ENCODE measurements at regions not wholly inside any gene's neighbourhood (a gene's known extent, or its start where the extent isn't known, plus 50 kb on each side); places are given as distances from the start of the nearest gene placed in this dataset.

DNA sequence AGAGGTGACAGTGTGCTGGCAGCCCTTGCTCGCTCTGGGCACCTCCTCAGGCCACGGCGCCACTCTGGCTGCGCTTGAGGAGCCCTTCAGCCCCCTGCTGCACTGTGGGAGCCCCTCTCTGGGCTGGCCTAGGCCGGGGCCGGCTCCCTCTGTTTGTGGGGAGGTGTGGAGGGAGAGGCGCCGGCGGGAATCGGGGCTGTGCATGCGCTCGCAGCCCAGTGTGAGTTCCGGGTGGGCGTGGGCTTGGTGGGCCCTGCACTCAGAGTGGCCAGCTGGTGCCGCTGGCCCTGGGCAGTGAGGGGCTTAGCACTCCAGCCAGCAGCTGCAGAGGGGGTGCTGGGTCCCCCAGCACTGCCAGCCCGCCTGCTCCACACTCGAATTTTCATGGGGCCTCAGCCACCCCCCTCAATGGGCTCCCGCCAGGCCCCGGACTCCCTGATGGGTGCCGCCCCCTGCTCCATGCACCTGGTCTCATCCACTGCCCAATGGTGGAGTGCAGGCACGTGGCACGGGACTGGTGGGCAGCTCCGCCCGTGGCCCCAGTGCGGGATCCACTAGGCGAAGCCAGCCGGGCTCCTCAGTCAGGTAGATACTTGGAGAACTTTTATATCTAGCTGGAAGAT is 96.7 kb upstream of the BET1 start:
- Histone ChIP-seq H3K4me2 (ENCODE audit: extremely low read depth, insufficient read depth, low read length) (no peak overlapping the region), H3K36me3 (ENCODE audit: control insufficient read depth, insufficient read depth, low read length) (no peaks in the 10 kb centered on the region), H4K20me1 (ENCODE audit: control insufficient read depth, extremely low read depth, insufficient read depth, low read length) (no peaks in the 10 kb centered on the region), H2AFZ (ENCODE audit: low read length) (no peak overlapping the region), H3K9me3 (ENCODE audit: control insufficient read depth, insufficient read depth, low read depth, low read length) (no peaks in the 10 kb centered on the region), H3K4me3 (replicated peaks in 1 of 4; ENCODE audit: control extremely low read depth in 1 of 4, insufficient read depth in 1 of 4, low read depth in 3 of 4, low read length in 4 of 4) (no peak overlapping the region), H3K27ac (ENCODE audit: insufficient read depth, low read length) (no peak overlapping the region), H3K4me1 (ENCODE audit: control insufficient read depth, extremely low read depth, insufficient read depth, low read length) (no peaks in the 10 kb centered on the region), H3K79me2 (ENCODE audit: control insufficient read depth, insufficient read depth, low read length) (no peaks in the 10 kb centered on the region), H3K9ac (ENCODE audit: insufficient read depth, low read length) (no peak overlapping the region), H3K27me3 (ENCODE audit: control insufficient read depth, insufficient read depth, low read length) (no peaks in the 10 kb centered on the region)
- DNase-seq (ENCODE audit: low read depth in 2 of 2): no peak
- TF ChIP-seq, protein P1, sequence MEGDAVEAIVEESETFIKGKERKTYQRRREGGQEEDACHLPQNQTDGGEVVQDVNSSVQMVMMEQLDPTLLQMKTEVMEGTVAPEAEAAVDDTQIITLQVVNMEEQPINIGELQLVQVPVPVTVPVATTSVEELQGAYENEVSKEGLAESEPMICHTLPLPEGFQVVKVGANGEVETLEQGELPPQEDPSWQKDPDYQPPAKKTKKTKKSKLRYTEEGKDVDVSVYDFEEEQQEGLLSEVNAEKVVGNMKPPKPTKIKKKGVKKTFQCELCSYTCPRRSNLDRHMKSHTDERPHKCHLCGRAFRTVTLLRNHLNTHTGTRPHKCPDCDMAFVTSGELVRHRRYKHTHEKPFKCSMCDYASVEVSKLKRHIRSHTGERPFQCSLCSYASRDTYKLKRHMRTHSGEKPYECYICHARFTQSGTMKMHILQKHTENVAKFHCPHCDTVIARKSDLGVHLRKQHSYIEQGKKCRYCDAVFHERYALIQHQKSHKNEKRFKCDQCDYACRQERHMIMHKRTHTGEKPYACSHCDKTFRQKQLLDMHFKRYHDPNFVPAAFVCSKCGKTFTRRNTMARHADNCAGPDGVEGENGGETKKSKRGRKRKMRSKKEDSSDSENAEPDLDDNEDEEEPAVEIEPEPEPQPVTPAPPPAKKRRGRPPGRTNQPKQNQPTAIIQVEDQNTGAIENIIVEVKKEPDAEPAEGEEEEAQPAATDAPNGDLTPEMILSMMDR (conservative IDR thresholded peaks at IDR 0.05 in 1 of 2, IDR thresholded peaks at IDR 0.05 in 1 of 2; ENCODE audit: low read depth in 1 of 2, low read length in 2 of 2): no peak
- TF ChIP-seq EZH2 (IDR thresholded peaks at IDR 0.05; ENCODE audit: low read length, missing control alignments): no peak

DNA sequence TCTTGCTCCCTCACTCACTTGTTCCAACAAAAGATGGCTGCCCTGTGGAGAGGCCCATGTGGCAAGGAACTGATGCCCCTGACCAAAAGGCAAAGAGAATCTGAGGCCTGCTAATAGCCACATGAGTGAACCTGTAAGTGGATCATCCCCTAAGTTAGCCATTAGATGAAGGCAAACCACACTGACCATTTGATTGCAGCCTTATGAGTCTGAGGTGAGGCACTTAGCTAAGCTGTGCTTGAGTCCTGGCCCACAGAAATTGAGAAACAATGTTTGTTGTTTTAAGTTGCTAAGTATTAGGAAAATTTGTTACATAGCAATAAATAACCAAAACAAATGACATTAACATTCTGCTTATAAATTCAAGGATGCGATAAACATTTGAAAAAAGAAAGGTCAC is 100.1 kb upstream of the BET1 start:
- no peak overlapping the region for H2AFZ ChIP-seq (ENCODE audit: low read length)
- H3K79me2 ChIP-seq (ENCODE audit: control insufficient read depth, insufficient read depth, low read length): no peaks in the 10 kb centered on the region
- H3K9ac ChIP-seq (ENCODE audit: insufficient read depth, low read length): no peak overlapping the region
- H3K9me3 ChIP-seq (ENCODE audit: control insufficient read depth, insufficient read depth, low read depth, low read length): no peaks in the 10 kb centered on the region
- no peaks in the 10 kb centered on the region for H3K36me3 ChIP-seq (ENCODE audit: control insufficient read depth, insufficient read depth, low read length)
- TF ChIP-seq, protein P1 (conservative IDR thresholded peaks at IDR 0.05 in 1 of 2, IDR thresholded peaks at IDR 0.05 in 1 of 2; ENCODE audit: low read depth in 1 of 2, low read length in 2 of 2): no peak
- no peak for DNase-seq (ENCODE audit: low read depth in 2 of 2)
- no peak overlapping the region for H3K27ac ChIP-seq (ENCODE audit: insufficient read depth, low read length)
- no peak overlapping the region for H3K4me3 ChIP-seq (replicated peaks in 1 of 4; ENCODE audit: control extremely low read depth in 1 of 4, insufficient read depth in 1 of 4, low read depth in 3 of 4, low read length in 4 of 4)
- no peaks in the 10 kb centered on the region for H4K20me1 ChIP-seq (ENCODE audit: control insufficient read depth, extremely low read depth, insufficient read depth, low read length)
- no peaks in the 10 kb centered on the region for H3K4me1 ChIP-seq (ENCODE audit: control insufficient read depth, extremely low read depth, insufficient read depth, low read length)
- H3K27me3 ChIP-seq (ENCODE audit: control insufficient read depth, insufficient read depth, low read length): no peaks in the 10 kb centered on the region
- no peak overlapping the region for H3K4me2 ChIP-seq (ENCODE audit: extremely low read depth, insufficient read depth, low read length)

DNA sequence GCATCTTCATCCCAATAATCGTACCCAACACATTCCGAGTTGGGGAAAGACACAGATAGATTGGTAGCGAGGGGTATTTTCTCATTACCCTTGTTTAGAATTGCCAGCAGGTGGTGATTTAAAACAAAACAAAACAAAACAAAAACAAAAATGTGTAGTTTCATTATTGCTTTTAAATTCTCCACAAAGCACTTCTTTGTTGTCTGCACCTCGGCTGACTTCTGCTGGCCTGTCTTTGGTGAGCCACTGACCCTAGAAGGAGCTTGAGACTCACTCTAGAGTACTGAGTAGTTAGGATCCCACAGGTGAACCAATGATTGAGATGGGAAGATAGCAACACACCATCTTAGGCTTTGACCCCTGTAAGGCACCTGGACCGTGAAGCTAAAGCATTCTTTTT is 105.4 kb upstream of the BET1 start:
- Histone ChIP-seq H4K20me1 (ENCODE audit: control insufficient read depth, extremely low read depth, insufficient read depth, low read length) (no peaks in the 10 kb centered on the region), H3K9me3 (ENCODE audit: control insufficient read depth, insufficient read depth, low read depth, low read length) (no peaks in the 10 kb centered on the region), H3K27me3 (ENCODE audit: control insufficient read depth, insufficient read depth, low read length) (no peaks in the 10 kb centered on the region), H2AFZ (ENCODE audit: low read length) (no peak overlapping the region), H3K27ac (ENCODE audit: insufficient read depth, low read length) (no peak overlapping the region), H3K9ac (ENCODE audit: insufficient read depth, low read length) (no peak overlapping the region), H3K36me3 (ENCODE audit: control insufficient read depth, insufficient read depth, low read length) (no peaks in the 10 kb centered on the region), H3K4me3 (replicated peaks in 1 of 4; ENCODE audit: control extremely low read depth in 1 of 4, insufficient read depth in 1 of 4, low read depth in 3 of 4, low read length in 4 of 4) (no peak overlapping the region), H3K79me2 (ENCODE audit: control insufficient read depth, insufficient read depth, low read length) (no peaks in the 10 kb centered on the region), H3K4me1 (ENCODE audit: control insufficient read depth, extremely low read depth, insufficient read depth, low read length) (no peaks in the 10 kb centered on the region), H3K4me2 (ENCODE audit: extremely low read depth, insufficient read depth, low read length) (no peak overlapping the region)
- no peak for DNase-seq (ENCODE audit: low read depth in 2 of 2)
- no peak for TF ChIP-seq EZH2 (IDR thresholded peaks at IDR 0.05; ENCODE audit: low read length, missing control alignments)
- TF ChIP-seq, protein P1 (conservative IDR thresholded peaks at IDR 0.05 in 1 of 2, IDR thresholded peaks at IDR 0.05 in 1 of 2; ENCODE audit: low read depth in 1 of 2, low read length in 2 of 2): no peak
